ENCODE measurements at regions not wholly inside any gene's neighbourhood (a gene's known extent, or its start where the extent isn't known, plus 50 kb on each side); places are given as distances from the start of the nearest gene placed in this dataset.

GRCh38 chr2:228611171-228611570 is 429.7 kb upstream of the SPHKAP start:
- no peaks in the 10 kb centered on the region for H3K9me3 ChIP-seq
- intact Hi-C loops (cut with DNase I; ENCODE audit: low total_unique reads) (no loop called here), in situ Hi-C loops (cut with MboI; ENCODE audit: low sequenced_read_pairs in 4 of 4) (no loop called here)
- no peak overlapping the region for H3K27ac ChIP-seq
- ATAC-seq (no peak), DNase-seq (no peak)
- no peaks in the 10 kb centered on the region for H3K27me3 ChIP-seq
- no peaks in the 10 kb centered on the region for H3K4me1 ChIP-seq
- no peaks in the 10 kb centered on the region for H3K36me3 ChIP-seq
- no peak for TF ChIP-seq CTCF (IDR thresholded peaks at IDR 0.05 in 4 of 5, conservative IDR thresholded peaks at IDR 0.05 in 1 of 5)
- no peak overlapping the region for H3K4me3 ChIP-seq

- no peak for ATAC-seq
- no peak for DNase-seq
Measured at GRCh38 chr2:228602288-228602687, 420.8 kb upstream of the SPHKAP start.

GRCh38 chr2:228600265-228600664 is 418.8 kb upstream of the SPHKAP start:
- in situ Hi-C loops (cut with MboI; ENCODE audit: low sequenced_read_pairs in 4 of 4) (no loop called here), intact Hi-C loops (cut with DNase I; ENCODE audit: low total_unique reads) (no loop called here)
- Histone ChIP-seq H3K27ac (no peak overlapping the region), H3K4me1 (no peaks in the 10 kb centered on the region), H3K36me3 (no peaks in the 10 kb centered on the region), H3K4me3 (no peak overlapping the region), H3K27me3 (no peaks in the 10 kb centered on the region), H3K9me3 (no peaks in the 10 kb centered on the region)
- no peak for ATAC-seq
- no peak for DNase-seq
- TF ChIP-seq POLR2A (IDR thresholded peaks at IDR 0.05) (no peak), CTCF (IDR thresholded peaks at IDR 0.05 in 4 of 5, conservative IDR thresholded peaks at IDR 0.05 in 1 of 5) (no peak)

More at GRCh38 chr2:228602288-228602687, 420.8 kb upstream of the SPHKAP start:
- H3K36me3 ChIP-seq: no peaks in the 10 kb centered on the region
- no peak overlapping the region for H3K27ac ChIP-seq
- no peaks in the 10 kb centered on the region for H3K4me1 ChIP-seq
- no peak overlapping the region for H3K4me3 ChIP-seq
- H3K9me3 ChIP-seq: no peaks in the 10 kb centered on the region
- in situ Hi-C loops (cut with MboI; ENCODE audit: low sequenced_read_pairs in 4 of 4) (no loop called here), intact Hi-C loops (cut with DNase I; ENCODE audit: low total_unique reads) (no loop called here)
- H3K27me3 ChIP-seq: no peaks in the 10 kb centered on the region
- no peak for TF ChIP-seq POLR2A (IDR thresholded peaks at IDR 0.05)
- TF ChIP-seq CTCF (IDR thresholded peaks at IDR 0.05 in 4 of 5, conservative IDR thresholded peaks at IDR 0.05 in 1 of 5): no peak

GRCh38 chr2:228599781-228600180 is 418.3 kb upstream of the SPHKAP start:
- ATAC-seq: no peak
- intact Hi-C loops (cut with DNase I; ENCODE audit: low total_unique reads): no loop called here
- in situ Hi-C loops (cut with MboI; ENCODE audit: low sequenced_read_pairs in 4 of 4): no loop called here

More at GRCh38 chr2:228599781-228600180, 418.3 kb upstream of the SPHKAP start:
- no peaks in the 10 kb centered on the region for H3K9me3 ChIP-seq
- no peaks in the 10 kb centered on the region for H3K27me3 ChIP-seq
- TF ChIP-seq CTCF (IDR thresholded peaks at IDR 0.05 in 4 of 5, conservative IDR thresholded peaks at IDR 0.05 in 1 of 5): no peak
- no peak for TF ChIP-seq POLR2A (IDR thresholded peaks at IDR 0.05)
- no peak overlapping the region for H3K4me3 ChIP-seq
- H3K27ac ChIP-seq: no peak overlapping the region
- no peaks in the 10 kb centered on the region for H3K36me3 ChIP-seq
- H3K4me1 ChIP-seq: no peaks in the 10 kb centered on the region
- DNase-seq: no peak
